ENCODE measurements at regions not wholly inside any gene's neighbourhood (a gene's known extent, or its start where the extent isn't known, plus 50 kb on each side); places are given as distances from the start of the nearest gene placed in this dataset.
"Not testable (repeated sequence)": the region's sequence is repeated elsewhere in the genome, so short reads cannot be mapped to it uniquely, and the experiment has no call there.

DNA sequence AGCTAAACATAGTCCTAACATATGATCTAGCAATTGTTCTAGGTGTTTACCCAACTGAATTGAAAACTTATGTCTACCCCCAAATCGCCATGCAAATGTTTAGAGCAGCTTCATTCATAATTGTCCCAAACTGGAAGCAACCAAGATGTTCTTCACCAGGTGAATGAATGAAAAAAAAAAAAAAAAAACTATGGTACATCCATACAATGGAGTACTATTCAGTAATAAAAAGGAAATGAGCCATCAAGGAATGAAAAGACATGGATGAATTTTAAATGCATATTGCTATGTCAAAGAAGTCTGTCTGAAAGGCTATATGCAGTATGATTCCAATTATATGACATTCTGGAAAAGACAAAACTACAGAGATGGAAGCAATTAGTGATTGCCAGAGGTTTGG lies 98.6 kb upstream of the ITPRID2 start:
- Mint-ChIP-seq H3K9me3 (peaks cover 0 to 7% (median 4%) of the 10 kb centered on the region in 8 donors), H3K36me3 (no peaks in the 10 kb centered on the region), H3K27ac (no peak overlapping the region), H3K27me3 (peaks cover 0 to 2% of the 10 kb centered on the region in 2 donors), H3K4me1 (peaks cover 0 to 3% (median 0%) of the 10 kb centered on the region in 4 donors), H3K4me3 (no peak overlapping the region)
- DNase-seq, result no peak
- no peaks in the 10 kb centered on the region for H3K4me1 ChIP-seq (ENCODE audit: insufficient read depth, low read length)
- intact Hi-C loops (cut with micrococcal nuclease), result no loop called here
- ChIA-PET CTCF (ENCODE audit: partially characterized antibody) (interaction anchor here (0.9 kb wide), 1 partner anchor 20 kb away, joined by 3 read pairs; no protein-coding TSS in a partner anchor), POLR2A (ENCODE audit: partially characterized antibody) (no interaction called here)
- no peaks in the 10 kb centered on the region for H3K27me3 ChIP-seq (ENCODE audit: insufficient read depth, low read length)
- no peak overlapping the region for H3K27ac ChIP-seq (ENCODE audit: low read depth, low read length)
- no peaks in the 10 kb centered on the region for H3K9me3 ChIP-seq (ENCODE audit: control insufficient read depth in 1 of 2, low read length in 2 of 2)
- no peaks in the 10 kb centered on the region for H3K36me3 ChIP-seq (ENCODE audit: insufficient read depth, low read length)
- H3K4me3 ChIP-seq (ENCODE audit: low read length in 2 of 2), result no peak overlapping the region

- POLR2A ChIA-PET (ENCODE audit: partially characterized antibody), result no interaction called here
- H3K4me1 Mint-ChIP-seq, result no peaks in the 10 kb centered on the region
- no peak overlapping the region for H3K27ac Mint-ChIP-seq
- no peak overlapping the region for H3K27ac ChIP-seq (ENCODE audit: low read depth, low read length)
- H3K4me3 Mint-ChIP-seq, result no peak overlapping the region
- no peak for DNase-seq
- intact Hi-C loops (cut with micrococcal nuclease), result no loop called here
- H3K9me3 Mint-ChIP-seq, result peaks cover 0 to 8% (median 2%) of the 10 kb centered on the region in 8 donors
- H3K27me3 ChIP-seq (ENCODE audit: insufficient read depth, low read length), result no peaks in the 10 kb centered on the region
- H3K27me3 Mint-ChIP-seq, result peaks cover 5% of the 10 kb centered on the region in 2 donors
- H3K36me3 Mint-ChIP-seq, result no peaks in the 10 kb centered on the region
- H3K36me3 ChIP-seq (ENCODE audit: insufficient read depth, low read length), result no peaks in the 10 kb centered on the region
- no peak overlapping the region for H3K4me3 ChIP-seq (ENCODE audit: low read length in 2 of 2)
- H3K4me1 ChIP-seq (ENCODE audit: insufficient read depth, low read length), result no peaks in the 10 kb centered on the region
- CTCF ChIA-PET (ENCODE audit: partially characterized antibody), result no interaction called here
- H3K9me3 ChIP-seq (ENCODE audit: control insufficient read depth in 1 of 2, low read length in 2 of 2), result no peaks in the 10 kb centered on the region
Observed at GRCh38 chr2:181798022-181798421, 93.5 kb upstream of the ITPRID2 start.

DNA sequence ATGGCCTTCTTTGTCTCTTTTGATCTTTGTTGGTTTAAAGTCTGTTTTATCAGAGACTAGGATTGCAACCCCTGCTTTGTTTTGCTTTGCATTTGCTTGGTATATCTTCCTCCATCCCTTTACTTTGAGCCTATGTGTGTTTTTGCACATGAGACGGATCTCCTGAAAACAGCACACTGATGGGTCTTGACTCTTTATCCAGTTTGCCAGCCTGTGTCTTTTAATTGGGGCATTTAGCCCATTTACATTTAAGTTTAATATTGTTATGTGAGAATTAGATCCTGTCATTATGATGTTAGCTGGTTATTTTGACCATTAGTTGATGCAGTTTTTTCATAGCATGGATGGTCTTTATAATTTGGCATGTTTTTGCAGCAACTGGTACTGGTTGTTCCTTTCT lies 89.2 kb upstream of the ITPRID2 start:
- CTCF ChIA-PET (ENCODE audit: partially characterized antibody), result interaction anchor here (1.4 kb wide), 1 partner anchor 10 kb away, joined by 3 read pairs; no protein-coding TSS in a partner anchor
- H3K27me3 ChIP-seq (ENCODE audit: insufficient read depth, low read length); DNase-seq; POLR2A ChIA-PET (ENCODE audit: partially characterized antibody); H3K4me1 Mint-ChIP-seq; H3K27ac Mint-ChIP-seq; H3K9me3 ChIP-seq (ENCODE audit: control insufficient read depth in 1 of 2, low read length in 2 of 2); H3K4me3 Mint-ChIP-seq; H3K27ac ChIP-seq (ENCODE audit: low read depth, low read length); intact Hi-C loops (cut with micrococcal nuclease); H3K36me3 Mint-ChIP-seq; H3K9me3 Mint-ChIP-seq; H3K4me1 ChIP-seq (ENCODE audit: insufficient read depth, low read length); H3K36me3 ChIP-seq (ENCODE audit: insufficient read depth, low read length); H3K4me3 ChIP-seq (ENCODE audit: low read length in 2 of 2); H3K27me3 Mint-ChIP-seq: not testable (repeated sequence)

DNA sequence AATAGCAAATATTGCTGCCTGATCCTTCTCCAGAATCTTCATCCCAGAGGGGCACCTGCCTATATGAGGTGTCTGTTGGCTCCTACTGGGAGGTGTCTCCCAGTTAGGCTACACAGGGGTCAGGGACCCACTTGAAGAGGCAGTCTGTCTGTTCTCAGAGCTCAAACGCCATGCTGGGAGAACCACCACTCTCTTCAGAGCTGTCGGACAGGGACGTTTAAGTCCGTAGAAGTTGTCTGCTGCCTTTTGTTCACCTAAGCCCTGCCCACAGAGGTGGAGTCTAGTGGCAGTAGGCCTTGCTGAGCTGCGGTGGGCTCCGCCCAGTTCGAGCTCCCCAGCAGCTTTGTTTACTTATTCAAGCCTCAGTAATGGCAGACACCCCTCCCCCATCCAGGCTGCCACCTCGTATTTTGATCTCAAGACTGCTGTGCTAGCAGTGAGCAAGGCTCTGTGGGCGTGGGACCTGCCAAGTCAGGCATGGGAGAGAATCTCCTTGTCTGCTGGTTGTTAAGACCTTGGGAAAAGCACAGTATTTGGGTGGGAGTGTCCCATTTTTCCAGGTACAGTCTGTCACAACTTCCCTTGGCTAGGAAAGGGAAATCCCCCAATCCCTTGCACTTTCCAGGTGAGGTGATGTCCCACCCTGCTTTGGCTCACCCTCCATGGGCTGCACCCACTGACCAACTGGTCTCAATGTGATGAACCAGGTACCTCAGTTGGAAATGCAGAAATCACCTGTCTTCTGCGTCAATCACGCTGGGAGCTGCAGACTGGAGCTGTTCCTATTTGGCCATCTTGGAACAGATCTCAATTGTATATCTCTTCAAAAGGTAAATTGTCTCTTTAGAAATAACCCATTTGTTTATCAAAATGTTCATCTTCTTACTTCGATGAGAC lies 87.4 kb upstream of the ITPRID2 start:
- H3K27me3 ChIP-seq (ENCODE audit: insufficient read depth, low read length); DNase-seq; H3K36me3 Mint-ChIP-seq; H3K36me3 ChIP-seq (ENCODE audit: insufficient read depth, low read length); POLR2A ChIA-PET (ENCODE audit: partially characterized antibody); intact Hi-C loops (cut with micrococcal nuclease); H3K27me3 Mint-ChIP-seq; H3K4me1 Mint-ChIP-seq; H3K27ac Mint-ChIP-seq; H3K4me3 ChIP-seq (ENCODE audit: low read length in 2 of 2); H3K27ac ChIP-seq (ENCODE audit: low read depth, low read length); H3K9me3 Mint-ChIP-seq; H3K9me3 ChIP-seq (ENCODE audit: control insufficient read depth in 1 of 2, low read length in 2 of 2); H3K4me3 Mint-ChIP-seq; H3K4me1 ChIP-seq (ENCODE audit: insufficient read depth, low read length): not testable (repeated sequence)
- CTCF ChIA-PET (ENCODE audit: partially characterized antibody), result interaction anchor here (1.4 kb wide), 1 partner anchor 8 kb away, joined by 3 read pairs; no protein-coding TSS in a partner anchor

GRCh38 chr2:181805228-181806038 lies 86.1 kb upstream of the ITPRID2 start:
- Histone ChIP-seq H3K36me3 (ENCODE audit: insufficient read depth, low read length) (no peaks in the 10 kb centered on the region), H3K4me3 (ENCODE audit: low read length in 2 of 2) (no peak overlapping the region), H3K9me3 (ENCODE audit: control insufficient read depth in 1 of 2, low read length in 2 of 2) (no peaks in the 10 kb centered on the region), H3K27ac (ENCODE audit: low read depth, low read length) (no peak overlapping the region), H3K27me3 (ENCODE audit: insufficient read depth, low read length) (no peaks in the 10 kb centered on the region), H3K4me1 (ENCODE audit: insufficient read depth, low read length) (no peaks in the 10 kb centered on the region)
- H3K27ac Mint-ChIP-seq, result no peak overlapping the region
- intact Hi-C loops (cut with micrococcal nuclease), result no loop called here
- ChIA-PET CTCF (ENCODE audit: partially characterized antibody) (no interaction called here), POLR2A (ENCODE audit: partially characterized antibody) (no interaction called here)
- H3K9me3 Mint-ChIP-seq, result peaks cover 0 to 9% (median 0%) of the 10 kb centered on the region in 8 donors
- H3K36me3 Mint-ChIP-seq, result no peaks in the 10 kb centered on the region
- H3K27me3 Mint-ChIP-seq, result peaks cover 10% of the 10 kb centered on the region in 2 donors
- H3K4me3 Mint-ChIP-seq, result no peak overlapping the region
- no peak for DNase-seq
- H3K4me1 Mint-ChIP-seq, result peaks cover 0 to 1% (median 0%) of the 10 kb centered on the region in 4 donors

GRCh38 chr2:181806039-181806392 lies 85.5 kb upstream of the ITPRID2 start:
- H3K27ac Mint-ChIP-seq, result no peak overlapping the region
- intact Hi-C loops (cut with micrococcal nuclease), result no loop called here
- no peaks in the 10 kb centered on the region for H3K9me3 ChIP-seq (ENCODE audit: control insufficient read depth in 1 of 2, low read length in 2 of 2)
- H3K36me3 ChIP-seq (ENCODE audit: insufficient read depth, low read length), result no peaks in the 10 kb centered on the region
- no peaks in the 10 kb centered on the region for H3K4me1 ChIP-seq (ENCODE audit: insufficient read depth, low read length)
- no peak overlapping the region for H3K4me3 ChIP-seq (ENCODE audit: low read length in 2 of 2)
- no peaks in the 10 kb centered on the region for H3K27me3 ChIP-seq (ENCODE audit: insufficient read depth, low read length)
- CTCF ChIA-PET (ENCODE audit: partially characterized antibody), result no interaction called here
- H3K27ac ChIP-seq (ENCODE audit: low read depth, low read length), result no peak overlapping the region
- peaks cover 0 to 9% (median 0%) of the 10 kb centered on the region in 8 donors for H3K9me3 Mint-ChIP-seq
- POLR2A ChIA-PET (ENCODE audit: partially characterized antibody), result no interaction called here
- peaks cover 0 to 5% (median 0%) of the 10 kb centered on the region in 4 donors for H3K4me1 Mint-ChIP-seq
- H3K4me3 Mint-ChIP-seq, result no peak overlapping the region
- H3K36me3 Mint-ChIP-seq, result no peaks in the 10 kb centered on the region
- peaks cover 10% of the 10 kb centered on the region in 2 donors for H3K27me3 Mint-ChIP-seq
- no peak for DNase-seq

- Histone ChIP-seq H3K27ac (ENCODE audit: low read depth, low read length) (no peak overlapping the region), H3K9me3 (ENCODE audit: control insufficient read depth in 1 of 2, low read length in 2 of 2) (no peaks in the 10 kb centered on the region), H3K36me3 (ENCODE audit: insufficient read depth, low read length) (no peaks in the 10 kb centered on the region), H3K4me1 (ENCODE audit: insufficient read depth, low read length) (no peaks in the 10 kb centered on the region), H3K4me3 (ENCODE audit: low read length in 2 of 2) (no peak overlapping the region), H3K27me3 (ENCODE audit: insufficient read depth, low read length) (no peaks in the 10 kb centered on the region)
- CTCF ChIA-PET (ENCODE audit: partially characterized antibody), result no interaction called here
- Mint-ChIP-seq H3K36me3 (no peaks in the 10 kb centered on the region), H3K4me1 (peaks cover 0 to 6% (median 0%) of the 10 kb centered on the region in 4 donors), H3K27me3 (peaks cover 5 to 8% of the 10 kb centered on the region in 2 donors), H3K27ac (no peak overlapping the region), H3K9me3 (peaks cover 0 to 6% (median 0%) of the 10 kb centered on the region in 8 donors), H3K4me3 (no peak overlapping the region)
- intact Hi-C loops (cut with micrococcal nuclease), result no loop called here
- no peak for DNase-seq
- POLR2A ChIA-PET (ENCODE audit: partially characterized antibody), result no interaction called here
Observed at GRCh38 chr2:181807526-181807925, 84.0 kb upstream of the ITPRID2 start.

Data from CD4-positive, alpha-beta memory T cell (primary cell).